Tibial artery (tissue), 4 donors: ENCODE measurements at regions not wholly inside any gene's neighbourhood (a gene's known extent, or its start where the extent isn't known, plus 50 kb on each side); places are given as distances from the start of the nearest gene placed in this dataset.

Source experiments
- DNase-seq, 2 donors: peaks; one replicate each; pipeline ENCODE4 v3.0.0-alpha.2; 2019
- H3K27ac ChIP-seq, 2 donors: fragments of 200-600 bp; sonication (generic) in 1 of 2; 1 replicate in 1 of 2; 2 replicates in 1 of 2; pipeline ENCODE4 v1.5.1; 2018 to 2019; ENCODE audit warnings: mild to moderate bottlenecking in 1 of 2
- H3K27me3 ChIP-seq, 2 donors: fragments of 200-600 bp; sonication (generic) in 1 of 2; one replicate each; pipeline versions ENCODE4 v1.5.1 to v1.6.0; 2016 to 2019
- H3K36me3 ChIP-seq, 3 donors: fragments of 200-600 bp; sonication (generic) in 2 of 3; one replicate each; pipeline ENCODE4 v1.5.1; 2016 to 2019; ENCODE audit warnings: mild to moderate bottlenecking in 2 of 3
- H3K4me1 ChIP-seq, 4 donors: fragments of 200-600 bp; sonication (generic) in 2 of 4; 1 replicate in 3 of 4; 2 replicates in 1 of 4; pipeline ENCODE4 v1.5.1; 2016 to 2019
- H3K4me3 ChIP-seq, 2 donors: fragments of 200-600 bp; sonication (generic) in 1 of 2; 1 replicate in 1 of 2; 2 replicates in 1 of 2; pipeline ENCODE4 v1.5.1; 2018 to 2019; ENCODE audit warnings: mild to moderate bottlenecking in 2 of 2
- H3K9me3 ChIP-seq, 3 donors: fragments of 200-600 bp; sonication (generic) in 1 of 3; one replicate each; pipeline ENCODE4 v1.5.1; 2016 to 2019
- CTCF ChIP-seq, 2 experiments: fragments of 200-600 bp in 1 of 2; fragments of 450-650 bp in 1 of 2; IDR thresholded peaks; one replicate each; pipeline ENCODE4 v1.5.1; 2017 to 2019; ENCODE audit warnings: antibody characterized with exemption in 2 of 2, mild to moderate bottlenecking in 1 of 2, moderate library complexity in 1 of 2
- intact Hi-C: fragments of 100-400 bp; cut with DNase I; formaldehyde crosslinking; loops from one replicate; pipeline ENCODE4 v1.15.0; 2023; ENCODE audit warnings: low total_unique reads

GRCh38 chr6:50520326-50521266, 192.7 kb upstream of the TFAP2D start:
- H3K27me3 ChIP-seq, result no peaks in the 10 kb centered on the region
- no peaks in the 10 kb centered on the region for H3K4me1 ChIP-seq
- DNase-seq, result no peak
- no peak overlapping the region for H3K27ac ChIP-seq
- H3K36me3 ChIP-seq, result no peaks in the 10 kb centered on the region
- H3K9me3 ChIP-seq, result no peaks in the 10 kb centered on the region
- no peak overlapping the region for H3K4me3 ChIP-seq
- intact Hi-C loops, result no loop called here
- TF ChIP-seq CTCF (IDR thresholded peaks at IDR 0.05), result no peak

DNA sequence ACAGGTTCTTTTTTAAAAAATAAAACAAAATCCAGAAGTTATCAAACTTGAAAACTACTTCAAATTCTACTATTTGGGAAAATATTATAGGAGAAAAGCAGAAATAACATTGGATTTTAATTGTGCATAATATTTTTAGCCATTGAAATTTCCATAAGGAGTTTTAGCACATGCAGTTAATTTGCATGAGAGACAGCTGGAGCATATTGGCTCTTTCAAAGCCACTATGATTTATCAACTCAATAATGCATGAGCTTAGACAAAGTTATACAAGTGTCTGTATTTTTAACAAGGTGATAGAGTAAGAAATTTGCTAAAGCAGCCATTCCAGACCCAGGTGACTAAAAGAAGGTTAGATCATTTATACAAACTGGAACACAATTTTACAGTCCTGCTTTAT, 189.0 kb upstream of the TFAP2D start:
- Histone ChIP-seq H3K27ac (no peak overlapping the region), H3K9me3 (no peaks in the 10 kb centered on the region), H3K36me3 (no peaks in the 10 kb centered on the region), H3K27me3 (no peaks in the 10 kb centered on the region), H3K4me3 (no peak overlapping the region), H3K4me1 (no peaks in the 10 kb centered on the region)
- intact Hi-C loops, result no loop called here
- DNase-seq, result no peak
- no peak for TF ChIP-seq CTCF (IDR thresholded peaks at IDR 0.05)

DNA sequence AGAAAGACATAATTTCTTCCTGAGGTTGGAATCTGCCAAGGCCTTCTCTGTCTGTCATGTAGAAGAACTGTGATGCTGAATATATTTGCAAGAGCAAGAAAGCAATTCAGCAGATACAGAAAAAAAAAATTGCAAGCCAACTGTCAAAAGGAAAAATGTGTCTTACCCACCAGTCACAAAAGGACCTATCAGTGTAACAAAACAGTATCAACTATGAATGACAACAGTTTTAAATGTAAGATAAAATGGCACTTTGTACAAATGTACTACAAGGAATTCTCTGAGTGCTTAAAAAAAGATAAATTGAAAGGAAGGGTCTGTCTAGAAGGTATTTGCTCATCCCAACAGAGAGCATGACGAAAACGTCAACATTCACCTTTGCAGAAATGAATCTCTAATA, 185.3 kb upstream of the TFAP2D start:
- Histone ChIP-seq H3K4me3 (no peak overlapping the region), H3K9me3 (no peaks in the 10 kb centered on the region), H3K36me3 (no peaks in the 10 kb centered on the region), H3K4me1 (no peaks in the 10 kb centered on the region), H3K27ac (no peak overlapping the region), H3K27me3 (no peaks in the 10 kb centered on the region)
- DNase-seq, result no peak
- intact Hi-C loops, result no loop called here
- no peak for TF ChIP-seq CTCF (IDR thresholded peaks at IDR 0.05)

- Histone ChIP-seq H3K27me3 (no peaks in the 10 kb centered on the region), H3K4me3 (no peak overlapping the region), H3K36me3 (no peaks in the 10 kb centered on the region), H3K4me1 (no peaks in the 10 kb centered on the region), H3K27ac (no peak overlapping the region), H3K9me3 (no peaks in the 10 kb centered on the region)
- intact Hi-C loops, result no loop called here
- DNase-seq, result no peak
- TF ChIP-seq CTCF (IDR thresholded peaks at IDR 0.05), result no peak
Measured at GRCh38 chr6:50539447-50539846, 173.9 kb upstream of the TFAP2D start.

DNA sequence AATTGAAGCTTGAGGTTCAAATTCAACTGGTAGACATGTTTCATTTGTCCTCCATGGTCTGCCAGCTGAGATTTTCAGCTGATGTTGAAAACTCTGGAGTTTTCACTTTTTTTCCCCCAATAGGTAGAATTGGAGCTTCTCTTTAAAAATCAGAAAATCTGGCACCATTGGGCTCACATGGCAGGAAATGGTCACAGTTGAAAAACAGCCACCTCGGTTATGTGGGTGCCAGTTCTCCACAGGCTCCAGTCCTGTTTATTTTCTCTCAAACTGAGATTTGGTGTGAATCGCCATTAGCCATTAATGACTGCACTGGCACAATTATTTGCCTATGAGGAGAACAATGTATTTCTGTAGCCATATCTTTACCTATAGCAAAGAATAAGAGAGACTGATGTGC, 171.4 kb upstream of the TFAP2D start:
- TF ChIP-seq CTCF (IDR thresholded peaks at IDR 0.05), result no peak
- no peaks in the 10 kb centered on the region for H3K36me3 ChIP-seq
- H3K4me3 ChIP-seq, result no peak overlapping the region
- DNase-seq, result no peak
- H3K9me3 ChIP-seq, result no peaks in the 10 kb centered on the region
- no peaks in the 10 kb centered on the region for H3K4me1 ChIP-seq
- H3K27me3 ChIP-seq, result no peaks in the 10 kb centered on the region
- intact Hi-C loops, result no loop called here
- H3K27ac ChIP-seq, result no peak overlapping the region
